Posterior cingulate gyrus (tissue), 11 donors: ENCODE measurements at regions not wholly inside any gene's neighbourhood (a gene's known extent, or its start where the extent isn't known, plus 50 kb on each side); places are given as distances from the start of the nearest gene placed in this dataset.
"Not testable (repeated sequence)": the region's sequence is repeated elsewhere in the genome, so short reads cannot be mapped to it uniquely, and the experiment has no call there.

Source experiments
- DNase-seq, 10 donors: peaks; one replicate each; pipeline versions ENCODE4 v3.0.0 to v3.0.0-alpha.2; 2020 to 2021; ENCODE audit warnings: mixed read lengths in 3 of 10
- intact Hi-C: fragments of 100-400 bp; cut with DNase I; formaldehyde crosslinking; loops from one replicate; pipeline ENCODE4 v1.15.1; 2023

DNA sequence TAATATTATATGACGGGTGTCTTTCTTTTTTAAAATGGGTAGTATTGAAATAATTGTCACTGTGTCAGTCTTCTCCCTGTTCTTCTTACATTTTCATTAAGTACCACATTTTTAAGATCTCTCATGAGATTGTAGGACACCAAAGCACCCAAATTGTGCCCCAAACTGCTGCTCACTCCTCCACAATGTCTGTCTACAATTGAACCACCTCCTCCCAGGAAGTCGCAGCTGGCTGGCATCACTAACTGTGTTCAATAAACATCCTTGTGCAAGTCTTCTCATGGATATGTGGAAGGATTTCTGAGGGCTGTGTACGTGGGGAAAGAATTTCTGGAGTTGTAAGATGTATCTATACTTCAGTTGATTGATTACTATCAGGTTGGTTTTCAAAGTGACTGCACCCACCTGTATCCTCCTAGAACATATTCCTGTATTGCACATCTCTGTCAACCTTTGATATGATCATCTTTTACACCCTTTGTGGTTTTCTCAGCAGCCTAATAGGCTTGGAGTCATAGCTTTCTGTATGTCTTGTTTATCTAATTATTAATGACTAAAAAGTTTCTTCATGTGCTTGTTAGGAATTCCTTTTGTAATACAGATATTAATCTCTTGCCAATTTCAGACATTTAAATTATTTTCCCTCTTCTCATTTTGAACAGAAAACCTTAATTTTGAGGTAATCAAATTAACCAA, 774.9 kb downstream of the RNF144A start:
- DNase-seq: no peak
- intact Hi-C loops: no loop called here

DNA sequence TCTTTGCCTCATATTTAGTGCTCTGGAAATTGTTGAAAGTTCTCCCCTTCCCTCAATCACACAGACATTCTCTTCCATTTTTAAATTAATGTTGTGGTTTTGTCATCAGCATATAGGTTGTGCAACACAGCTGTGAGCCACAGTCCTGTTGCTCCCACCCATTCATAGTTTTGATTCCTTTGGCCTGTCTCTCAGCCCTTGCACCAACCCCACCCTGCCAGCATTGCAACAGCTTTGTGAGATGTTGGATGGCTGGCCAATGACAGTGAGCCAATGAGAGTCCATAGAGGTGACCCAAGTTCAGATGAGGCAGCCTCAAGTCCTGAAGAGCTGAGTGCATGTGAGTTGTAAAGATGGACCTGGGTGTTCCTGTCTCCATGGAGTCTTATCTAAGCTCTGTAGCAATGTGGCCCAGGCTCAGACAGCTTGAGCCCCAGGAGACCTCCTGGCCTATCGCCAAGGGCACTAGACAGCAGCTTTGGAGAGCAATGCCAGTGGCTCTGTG, 775.5 kb downstream of the RNF144A start:
- no peak for DNase-seq
- intact Hi-C loops: no loop called here

- intact Hi-C loops: no loop called here
- DNase-seq: no peak
Observed at GRCh38 chr2:7693246-7694075, 776.2 kb downstream of the RNF144A start.

DNA sequence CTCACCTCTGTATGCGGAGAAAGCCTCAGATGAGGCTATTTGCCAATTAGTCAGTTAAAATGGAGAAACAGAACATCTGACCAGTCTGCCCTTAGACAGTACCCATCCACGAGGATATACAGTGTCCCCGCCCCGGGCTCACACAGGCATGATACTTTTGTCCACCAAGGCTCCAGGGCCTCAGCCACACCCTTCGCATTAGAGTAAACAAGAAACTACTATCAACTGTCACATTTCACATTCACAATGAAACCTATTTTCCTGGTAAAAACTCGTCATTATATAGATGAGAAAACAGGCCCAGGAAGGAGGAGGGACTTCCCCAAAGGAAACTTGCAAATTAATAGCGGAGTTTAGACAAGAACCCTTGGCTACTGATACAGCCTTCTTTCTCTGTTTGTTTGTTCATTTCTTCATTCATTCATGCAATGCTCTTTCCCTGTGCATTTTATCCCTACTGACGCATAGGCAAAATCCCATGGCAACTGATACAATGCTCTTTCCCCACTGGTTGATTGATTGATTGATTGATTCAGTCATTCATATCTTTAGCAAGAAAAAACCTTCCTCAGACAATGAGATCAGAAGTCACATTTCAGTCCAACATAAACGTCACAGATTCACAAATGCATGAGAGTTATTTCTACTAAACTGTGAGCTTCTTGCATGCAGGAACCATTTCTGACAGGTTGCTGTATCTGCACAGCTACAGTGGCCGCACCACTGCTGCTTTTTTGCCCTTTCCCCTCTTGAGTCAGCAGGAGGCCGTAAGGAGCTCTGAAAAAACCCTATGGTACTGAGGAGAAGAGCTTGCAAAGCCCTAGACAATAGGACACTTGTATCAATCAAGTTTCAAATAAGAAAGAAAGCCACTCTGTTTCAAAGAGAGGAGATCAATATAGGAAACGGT, 777.1 kb downstream of the RNF144A start:
- intact Hi-C loops: no loop called here
- no peak for DNase-seq

GRCh38 chr2:7696556-7696955, 779.3 kb downstream of the RNF144A start:
- DNase-seq, intact Hi-C loops: not testable (repeated sequence)

DNA sequence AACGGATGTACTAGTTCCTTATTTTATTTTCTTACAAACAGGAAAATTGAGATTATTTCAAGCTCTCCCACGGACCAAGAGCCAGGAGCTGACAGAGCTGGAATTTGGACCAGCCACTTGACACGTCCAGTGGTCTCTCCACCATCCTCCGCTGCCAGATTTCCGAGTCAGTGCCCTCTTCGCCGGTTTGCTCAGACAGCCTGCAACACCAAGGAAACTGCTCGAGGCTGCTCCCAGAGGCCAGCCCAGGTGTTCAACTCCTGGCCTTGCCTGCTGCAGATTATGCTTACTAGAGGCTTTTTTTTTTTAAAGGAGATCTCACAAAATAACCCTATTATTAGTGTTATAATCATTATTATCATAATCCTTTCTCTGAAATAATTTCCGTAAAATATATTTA, 779.8 kb downstream of the RNF144A start:
- intact Hi-C loops: no loop called here

DNA sequence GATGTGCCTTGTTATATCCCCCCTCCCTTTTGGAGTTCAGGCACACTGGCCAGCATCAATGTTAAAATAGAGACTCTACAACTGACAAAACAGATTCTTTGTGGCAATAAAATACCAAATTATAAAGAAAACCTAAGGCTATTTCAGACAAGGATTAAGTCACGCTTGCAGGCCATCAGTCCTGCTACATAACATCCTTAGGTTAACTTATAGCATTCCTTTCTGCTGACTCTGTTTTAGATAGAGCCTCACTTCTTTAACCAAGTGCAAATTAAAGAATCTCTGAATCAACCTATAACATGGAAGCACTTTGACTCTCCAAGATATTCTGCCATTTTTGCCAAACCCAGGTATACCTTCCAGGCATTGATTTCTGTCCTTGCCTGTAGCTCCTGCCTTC, 784.6 kb downstream of the RNF144A start:
- DNase-seq: no peak
- intact Hi-C loops: no loop called here

More for the DNA sequence above, 779.8 kb downstream of the RNF144A start:
- no peak for DNase-seq

GRCh38 chr2:7703048-7703447, 785.8 kb downstream of the RNF144A start:
- intact Hi-C loops: no loop called here
- no peak for DNase-seq

GRCh38 chr2:7703543-7704144, 786.4 kb downstream of the RNF144A start:
- no peak for DNase-seq
- intact Hi-C loops: no loop called here

DNA sequence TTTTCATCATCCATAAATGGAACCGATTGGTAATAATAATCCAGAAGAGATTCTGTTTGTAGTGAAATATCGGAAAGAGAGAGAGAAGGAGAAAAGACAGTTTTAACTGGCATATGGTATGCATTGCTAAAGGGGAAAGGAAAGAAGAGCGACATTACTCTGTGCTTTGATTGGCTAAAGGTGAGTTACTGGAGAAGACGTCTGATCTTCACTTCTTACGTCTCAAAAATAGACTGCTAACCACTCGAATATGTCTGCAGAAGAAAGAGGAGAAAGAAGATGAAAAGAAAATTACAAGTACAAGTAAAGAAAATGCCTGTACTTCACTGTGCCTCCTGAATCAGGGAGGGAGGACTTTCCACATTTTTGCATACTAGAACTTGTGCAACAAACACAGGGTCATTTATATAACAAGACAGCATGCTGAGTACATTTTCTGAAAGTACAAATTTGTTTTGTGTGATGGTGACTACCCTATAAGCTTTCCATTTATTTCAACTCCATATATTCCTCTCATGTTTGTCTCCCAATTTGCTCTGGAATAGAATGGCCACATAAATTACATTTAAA, 787.2 kb downstream of the RNF144A start:
- no peak for DNase-seq
- intact Hi-C loops: no loop called here

DNA sequence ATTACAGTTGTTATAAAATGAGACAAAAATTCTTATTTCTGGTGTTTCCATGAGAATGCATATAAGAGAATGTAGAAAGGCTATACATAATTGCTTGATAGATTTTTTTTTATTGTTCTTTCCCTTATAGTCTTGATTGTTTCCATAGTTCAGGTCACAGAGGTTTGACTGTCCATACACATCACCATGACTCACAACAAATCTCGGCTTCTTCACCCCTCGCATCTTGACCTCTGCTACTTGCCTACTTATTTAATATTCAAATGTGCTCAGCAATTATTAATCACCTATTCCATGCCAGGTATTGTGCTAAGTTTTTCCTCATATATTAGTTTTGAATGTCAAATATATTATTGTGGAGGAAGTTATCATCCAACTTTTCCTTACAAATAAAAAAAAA, 789.6 kb downstream of the RNF144A start:
- intact Hi-C loops: no loop called here

GRCh38 chr2:7707723-7708122, 790.5 kb downstream of the RNF144A start:
- intact Hi-C loops: no loop called here
- no peak for DNase-seq

More for the DNA sequence above, 789.6 kb downstream of the RNF144A start:
- no peak for DNase-seq

DNA sequence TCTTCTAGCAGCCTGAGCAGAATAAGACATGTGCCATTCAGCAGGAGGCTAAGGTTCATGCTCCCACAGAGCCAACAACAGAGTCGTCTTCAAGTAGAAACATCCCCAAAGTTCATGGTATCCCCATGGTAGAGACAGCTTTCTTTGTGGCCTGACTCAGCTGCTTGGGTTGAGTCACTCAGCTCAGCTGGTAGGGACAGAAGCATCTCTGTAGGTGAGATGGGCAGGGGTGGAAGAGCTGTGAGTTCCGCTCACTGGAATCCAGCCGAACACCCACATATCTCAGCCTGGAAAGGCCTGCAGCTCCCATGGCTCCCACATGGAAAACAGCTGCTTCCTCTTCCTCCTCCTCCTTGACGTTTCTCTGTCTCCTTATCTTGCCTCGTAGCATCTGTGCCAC, 792.7 kb downstream of the RNF144A start:
- DNase-seq: peak in 8 of 10 donors; percentile 40 to 91 (median 54)
- intact Hi-C loops: no loop called here

GRCh38 chr2:7711167-7711566, 794.0 kb downstream of the RNF144A start:
- intact Hi-C loops: no loop called here
- no peak for DNase-seq

- DNase-seq: no peak
- intact Hi-C loops: loop anchor here (10.0 kb wide), 1 partner anchor 965 kb away; the partner anchor contains the start of gene ID2
Observed at GRCh38 chr2:7719876-7720275, 802.7 kb downstream of the RNF144A start.

DNA sequence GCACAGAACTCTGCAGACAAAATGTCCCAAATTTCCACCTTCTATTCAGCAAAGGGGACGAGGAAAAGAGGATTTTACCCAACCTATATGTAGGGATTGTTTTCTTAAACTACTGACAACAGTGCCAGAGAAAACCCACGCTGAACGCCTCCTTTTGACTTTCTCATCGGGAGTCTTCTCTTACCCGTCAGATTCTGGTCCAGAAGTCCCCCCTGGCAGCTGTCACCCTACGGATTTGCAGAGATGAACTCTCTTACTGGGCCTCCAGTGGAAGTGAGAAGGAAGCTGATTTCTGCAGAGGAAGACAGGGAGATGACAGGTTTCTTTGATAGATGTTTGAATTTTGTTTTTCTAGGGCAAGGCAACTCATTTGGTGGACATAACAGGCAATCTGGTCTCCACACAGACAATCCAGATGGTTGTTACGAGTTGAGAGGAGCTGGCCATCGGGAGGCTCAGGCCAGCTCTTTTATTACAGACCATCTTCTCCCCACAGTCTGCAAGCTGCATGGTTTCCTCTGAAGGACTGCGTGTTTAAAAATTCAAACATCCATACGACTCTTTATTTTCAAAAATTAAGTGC, 804.3 kb downstream of the RNF144A start:
- intact Hi-C loops: loop anchor here (10.0 kb wide), 1 partner anchor 963 kb away; the partner anchor contains the start of gene ID2
- DNase-seq: peak in 1 of 10 donors; percentile 84

- intact Hi-C loops: loop anchor here (10.0 kb wide), 1 partner anchor 962 kb away; the partner anchor contains the start of gene ID2
Observed at GRCh38 chr2:7722212-7722910, 805.1 kb downstream of the RNF144A start.

DNA sequence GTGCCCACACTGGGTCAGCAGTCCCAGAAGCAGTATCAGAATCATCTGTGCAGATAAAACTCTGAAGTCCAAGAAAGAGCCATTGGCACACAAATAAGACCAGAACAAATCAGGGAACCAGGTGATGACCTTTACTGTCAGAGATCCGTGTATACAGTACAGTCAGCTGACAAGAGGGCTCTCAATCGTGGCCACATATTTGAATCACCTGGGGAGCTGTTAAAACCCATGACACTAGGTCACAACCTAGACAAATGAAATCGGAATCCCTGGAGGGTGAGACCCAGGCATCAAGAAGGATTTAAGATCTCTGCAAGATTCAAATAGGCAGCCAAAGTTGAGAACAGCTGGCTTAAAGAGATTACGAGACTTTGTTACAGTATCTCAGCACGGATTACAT, 807.1 kb downstream of the RNF144A start:
- DNase-seq: no peak
- intact Hi-C loops: loop anchor here (10.0 kb wide), 1 partner anchor 960 kb away; the partner anchor contains the start of gene ID2

More at GRCh38 chr2:7722212-7722910, 805.1 kb downstream of the RNF144A start:
- no peak for DNase-seq
